ENCODE measurements at regions not wholly inside any gene's neighbourhood (a gene's known extent, or its start where the extent isn't known, plus 50 kb on each side); places are given as distances from the start of the nearest gene placed in this dataset.

DNA sequence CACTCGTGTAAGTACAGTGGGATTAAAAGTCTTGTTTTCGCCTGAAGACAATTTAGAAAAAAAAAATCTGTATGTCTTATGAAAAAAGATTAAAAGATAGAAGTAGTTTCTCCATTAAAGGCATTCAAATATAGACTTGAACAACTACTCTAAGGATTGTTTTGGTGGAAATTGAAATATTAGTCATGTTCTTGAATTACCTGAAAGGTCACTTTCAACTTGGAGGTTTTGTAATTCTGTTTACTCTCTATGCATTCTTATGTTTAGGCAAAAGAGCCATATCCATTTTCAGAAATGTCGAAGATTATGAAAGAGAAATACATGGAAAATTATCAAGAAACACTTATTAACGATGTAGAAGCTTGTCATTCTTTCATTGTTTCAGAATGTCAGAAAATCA lies 373.7 kb downstream of the ARL4A start:
- TF ChIP-seq POLR2A (IDR thresholded peaks at IDR 0.05; ENCODE audit: low read depth, low read length) (no peak), POLR2AphosphoS5 (IDR thresholded peaks at IDR 0.05; ENCODE audit: insufficient read depth, low read depth, low read length) (no peak)
- TF ChIP-seq, protein P1, sequence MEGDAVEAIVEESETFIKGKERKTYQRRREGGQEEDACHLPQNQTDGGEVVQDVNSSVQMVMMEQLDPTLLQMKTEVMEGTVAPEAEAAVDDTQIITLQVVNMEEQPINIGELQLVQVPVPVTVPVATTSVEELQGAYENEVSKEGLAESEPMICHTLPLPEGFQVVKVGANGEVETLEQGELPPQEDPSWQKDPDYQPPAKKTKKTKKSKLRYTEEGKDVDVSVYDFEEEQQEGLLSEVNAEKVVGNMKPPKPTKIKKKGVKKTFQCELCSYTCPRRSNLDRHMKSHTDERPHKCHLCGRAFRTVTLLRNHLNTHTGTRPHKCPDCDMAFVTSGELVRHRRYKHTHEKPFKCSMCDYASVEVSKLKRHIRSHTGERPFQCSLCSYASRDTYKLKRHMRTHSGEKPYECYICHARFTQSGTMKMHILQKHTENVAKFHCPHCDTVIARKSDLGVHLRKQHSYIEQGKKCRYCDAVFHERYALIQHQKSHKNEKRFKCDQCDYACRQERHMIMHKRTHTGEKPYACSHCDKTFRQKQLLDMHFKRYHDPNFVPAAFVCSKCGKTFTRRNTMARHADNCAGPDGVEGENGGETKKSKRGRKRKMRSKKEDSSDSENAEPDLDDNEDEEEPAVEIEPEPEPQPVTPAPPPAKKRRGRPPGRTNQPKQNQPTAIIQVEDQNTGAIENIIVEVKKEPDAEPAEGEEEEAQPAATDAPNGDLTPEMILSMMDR (IDR thresholded peaks at IDR 0.05; ENCODE audit: extremely low read depth in 1 of 2, insufficient read depth in 1 of 2, low read depth in 1 of 2, low read length in 2 of 2), result no peak

Data from endothelial cell of umbilical vein (primary cell).